ENCODE measurements at regions not wholly inside any gene's neighbourhood (a gene's known extent, or its start where the extent isn't known, plus 50 kb on each side); places are given as distances from the start of the nearest gene placed in this dataset.

- H3K4me1 ChIP-seq (ENCODE audit: low read length): no peaks in the 10 kb centered on the region
- H3K9ac ChIP-seq (ENCODE audit: low read length): no peak overlapping the region
- no peak overlapping the region for H3K4me3 ChIP-seq (ENCODE audit: low read length)
- no peaks in the 10 kb centered on the region for H3K79me2 ChIP-seq (ENCODE audit: low read length)
- H3K9me3 ChIP-seq (replicated peaks; ENCODE audit: insufficient read depth, low read length): no peaks in the 10 kb centered on the region
- DNase-seq: no peak
- H3K4me2 ChIP-seq (ENCODE audit: low read depth, low read length): no peak overlapping the region
- H3K36me3 ChIP-seq (replicated peaks; ENCODE audit: insufficient read depth, low read length): no peaks in the 10 kb centered on the region
- no peak overlapping the region for H3K27ac ChIP-seq (ENCODE audit: low read length)
- no peak overlapping the region for H2AFZ ChIP-seq (ENCODE audit: low read length)
- H4K20me1 ChIP-seq (ENCODE audit: insufficient read depth, low read length): no peaks in the 10 kb centered on the region
- no peaks in the 10 kb centered on the region for H3K27me3 ChIP-seq (replicated peaks; ENCODE audit: insufficient read depth, low read length)
- no peaks in the 10 kb centered on the region for H3F3A ChIP-seq (ENCODE audit: insufficient read depth, low read length)
- TF ChIP-seq CTCF (IDR thresholded peaks at IDR 0.05; ENCODE audit: low read length) (no peak), EZH2 (optimal IDR thresholded peaks at IDR 0.05; ENCODE audit: low read depth, low read length) (no peak), EZH2phosphoT487 (IDR thresholded peaks at IDR 0.05; ENCODE audit: low read length) (no peak)
- no peaks in the 10 kb centered on the region for H3K9me2 ChIP-seq (replicated peaks; ENCODE audit: insufficient read depth, low read length)
Observed at GRCh38 chr13:65633806-65634205, 1596.3 kb downstream of the PCDH9 start.

DNA sequence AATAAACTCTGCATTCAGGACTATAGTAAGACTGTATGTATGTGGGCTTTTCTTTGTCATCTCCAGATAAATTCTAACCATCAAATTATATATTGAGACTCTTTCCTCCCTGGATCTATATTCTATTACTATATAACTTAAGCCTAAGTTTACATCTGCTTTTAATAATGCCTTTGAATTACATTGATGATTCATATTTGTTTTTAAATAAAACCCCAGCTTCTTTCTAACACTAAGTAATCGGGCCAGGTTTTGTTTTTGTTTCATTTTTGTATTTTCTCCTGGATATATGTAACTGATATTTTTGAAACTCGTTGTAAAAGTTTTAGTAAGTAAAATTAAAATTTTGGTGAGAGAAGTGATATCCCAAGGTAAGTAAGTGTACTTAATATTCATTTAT lies 1599.1 kb downstream of the PCDH9 start:
- no peaks in the 10 kb centered on the region for H3K36me3 ChIP-seq (replicated peaks; ENCODE audit: insufficient read depth, low read length)
- DNase-seq: no peak
- peak overlapping the region; percentile 28; the same call in 1 of the 2 replicates for H3K9ac ChIP-seq (ENCODE audit: low read length)
- no peaks in the 10 kb centered on the region for H4K20me1 ChIP-seq (ENCODE audit: insufficient read depth, low read length)
- H3K4me1 ChIP-seq (ENCODE audit: low read length): no peaks in the 10 kb centered on the region
- H3K27me3 ChIP-seq (replicated peaks; ENCODE audit: insufficient read depth, low read length): no peaks in the 10 kb centered on the region
- no peaks in the 10 kb centered on the region for H3K9me2 ChIP-seq (replicated peaks; ENCODE audit: insufficient read depth, low read length)
- peak overlapping the region; percentile 54 for H3K4me2 ChIP-seq (ENCODE audit: low read depth, low read length)
- H3K9me3 ChIP-seq (replicated peaks; ENCODE audit: insufficient read depth, low read length): no peaks in the 10 kb centered on the region
- TF ChIP-seq EZH2 (optimal IDR thresholded peaks at IDR 0.05; ENCODE audit: low read depth, low read length) (no peak), EZH2phosphoT487 (IDR thresholded peaks at IDR 0.05; ENCODE audit: low read length) (no peak), CTCF (IDR thresholded peaks at IDR 0.05; ENCODE audit: low read length) (no peak)
- no peaks in the 10 kb centered on the region for H3K79me2 ChIP-seq (ENCODE audit: low read length)
- H3K27ac ChIP-seq (ENCODE audit: low read length): no peak overlapping the region
- peak overlapping the region; percentile 42 for H3K4me3 ChIP-seq (ENCODE audit: low read length)
- H3F3A ChIP-seq (ENCODE audit: insufficient read depth, low read length): no peaks in the 10 kb centered on the region
- H2AFZ ChIP-seq (ENCODE audit: low read length): peak overlapping the region; percentile 42; the same call in 1 of the 2 replicates

GRCh38 chr13:65629926-65630325 lies 1600.2 kb downstream of the PCDH9 start:
- Histone ChIP-seq H3K79me2 (ENCODE audit: low read length) (no peaks in the 10 kb centered on the region), H3F3A (ENCODE audit: insufficient read depth, low read length) (no peaks in the 10 kb centered on the region), H3K27me3 (replicated peaks; ENCODE audit: insufficient read depth, low read length) (no peaks in the 10 kb centered on the region), H3K36me3 (replicated peaks; ENCODE audit: insufficient read depth, low read length) (no peaks in the 10 kb centered on the region), H3K9me3 (replicated peaks; ENCODE audit: insufficient read depth, low read length) (no peaks in the 10 kb centered on the region), H3K9ac (ENCODE audit: low read length) (no peak overlapping the region), H3K4me1 (ENCODE audit: low read length) (no peaks in the 10 kb centered on the region), H3K4me3 (ENCODE audit: low read length) (no peak overlapping the region), H2AFZ (ENCODE audit: low read length) (no peak overlapping the region), H4K20me1 (ENCODE audit: insufficient read depth, low read length) (no peaks in the 10 kb centered on the region), H3K9me2 (replicated peaks; ENCODE audit: insufficient read depth, low read length) (no peaks in the 10 kb centered on the region), H3K27ac (ENCODE audit: low read length) (no peak overlapping the region), H3K4me2 (ENCODE audit: low read depth, low read length) (no peak overlapping the region)
- TF ChIP-seq CTCF (IDR thresholded peaks at IDR 0.05; ENCODE audit: low read length) (no peak), EZH2 (optimal IDR thresholded peaks at IDR 0.05; ENCODE audit: low read depth, low read length) (no peak), EZH2phosphoT487 (IDR thresholded peaks at IDR 0.05; ENCODE audit: low read length) (no peak)
- no peak for DNase-seq

Data from MM.1S (cell line).